ENCODE measurements at regions not wholly inside any gene's neighbourhood (a gene's known extent, or its start where the extent isn't known, plus 50 kb on each side); places are given as distances from the start of the nearest gene placed in this dataset.

- TF ChIP-seq TAF1 (IDR thresholded peaks at IDR 0.05; ENCODE audit: low read depth, low read length) (no peak), POLR2AphosphoS5 (IDR thresholded peaks at IDR 0.05; ENCODE audit: low read depth, low read length) (no peak), POU2F2 (IDR thresholded peaks at IDR 0.05; ENCODE audit: low read depth, low read length) (no peak), POLR2A (IDR thresholded peaks at IDR 0.05; ENCODE audit: low read depth, low read length) (no peak), SPI1 (IDR thresholded peaks at IDR 0.05; ENCODE audit: low read depth, low read length) (no peak)
Observed at GRCh38 chr18:57922885-57923284, 119.8 kb upstream of the ATP8B1 start.
